ENCODE measurements at regions not wholly inside any gene's neighbourhood (a gene's known extent, or its start where the extent isn't known, plus 50 kb on each side); places are given as distances from the start of the nearest gene placed in this dataset.

DNA sequence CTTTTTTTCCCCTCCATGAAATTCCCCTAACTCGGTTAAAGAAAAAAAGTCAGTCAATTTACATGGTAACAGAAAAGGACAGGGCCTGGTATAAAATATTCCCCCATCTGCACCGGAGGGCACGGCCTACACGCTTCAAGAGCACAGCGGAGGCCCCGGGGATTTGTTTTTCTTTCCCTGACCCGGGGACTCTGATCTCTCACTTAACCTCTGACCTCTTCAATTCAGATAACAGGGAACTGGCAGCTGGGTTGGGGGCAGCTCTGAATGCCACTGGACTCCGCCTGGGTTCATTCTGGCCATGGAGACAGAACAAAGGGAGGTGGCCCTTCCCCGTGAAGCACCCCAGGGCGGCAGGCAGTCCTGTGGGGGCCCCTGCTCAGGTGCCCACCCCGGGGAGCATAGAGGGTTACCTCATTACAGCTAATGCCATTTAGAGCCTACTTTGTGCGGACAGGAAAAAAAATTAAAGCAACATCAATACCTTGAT, 257.5 kb downstream of the SHQ1 start:
- no peak for DNase-seq

DNA sequence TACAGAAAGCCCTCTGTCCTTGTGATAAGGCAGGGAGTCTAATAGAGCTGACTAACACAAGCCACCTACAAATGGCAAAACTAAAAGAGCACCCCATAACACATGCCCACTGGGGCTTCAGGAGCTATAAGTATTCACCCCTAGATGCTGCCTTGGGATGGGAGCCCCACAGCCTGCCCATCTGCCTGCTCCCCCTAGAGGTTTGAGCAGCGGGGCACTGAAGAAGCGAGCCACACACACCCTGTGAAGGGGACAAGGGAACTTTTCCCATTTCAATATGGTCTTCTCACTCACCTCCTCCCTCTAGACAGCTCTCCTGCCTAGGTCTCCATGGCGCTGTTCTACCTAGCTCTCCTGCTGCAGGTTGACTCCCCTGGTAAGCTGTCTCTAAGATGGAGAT, 261.0 kb downstream of the SHQ1 start:
- no peak for DNase-seq

GRCh38 chr3:72586694-72587093, 261.6 kb downstream of the SHQ1 start:
- DNase-seq: no peak

DNA sequence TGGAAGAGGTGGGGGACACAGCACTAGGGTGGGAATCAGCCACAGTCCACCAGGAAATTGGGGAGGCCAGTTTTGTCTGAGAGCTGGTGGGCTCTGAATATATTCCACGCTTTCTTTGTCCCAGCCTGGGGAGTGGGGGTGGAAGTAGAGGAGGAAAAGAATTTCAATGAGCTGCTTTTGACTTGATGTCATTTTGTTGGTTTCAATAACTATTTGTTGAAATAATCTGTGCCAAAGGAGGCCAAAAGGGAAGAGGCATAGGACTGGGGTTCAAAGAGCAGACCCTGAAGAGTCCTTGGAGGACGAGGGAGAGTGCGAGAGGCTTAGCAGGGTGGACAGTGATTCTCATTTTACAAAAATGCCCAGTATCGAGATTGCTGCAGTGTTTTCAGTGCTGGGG, 262.3 kb downstream of the SHQ1 start:
- DNase-seq: no peak

DNA sequence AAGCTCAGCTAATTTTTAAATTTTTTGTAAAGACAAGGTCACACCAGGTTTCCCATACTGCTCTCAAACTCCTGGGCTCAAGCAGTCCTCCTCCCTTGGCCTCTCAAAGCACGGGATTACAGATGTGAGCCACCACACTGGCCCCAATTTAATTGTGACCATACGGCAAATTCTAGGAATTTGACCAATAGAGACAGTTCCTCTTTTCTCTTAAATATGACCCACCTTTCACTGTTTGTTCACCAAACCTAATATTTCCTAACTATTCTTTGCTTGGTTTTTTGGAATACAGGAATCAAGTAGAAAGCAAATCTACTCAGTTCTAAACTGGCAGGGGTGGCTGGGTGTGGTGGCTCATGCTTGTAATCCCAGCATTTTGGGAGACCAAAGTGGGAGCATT, 264.0 kb downstream of the SHQ1 start:
- no peak for DNase-seq

DNA sequence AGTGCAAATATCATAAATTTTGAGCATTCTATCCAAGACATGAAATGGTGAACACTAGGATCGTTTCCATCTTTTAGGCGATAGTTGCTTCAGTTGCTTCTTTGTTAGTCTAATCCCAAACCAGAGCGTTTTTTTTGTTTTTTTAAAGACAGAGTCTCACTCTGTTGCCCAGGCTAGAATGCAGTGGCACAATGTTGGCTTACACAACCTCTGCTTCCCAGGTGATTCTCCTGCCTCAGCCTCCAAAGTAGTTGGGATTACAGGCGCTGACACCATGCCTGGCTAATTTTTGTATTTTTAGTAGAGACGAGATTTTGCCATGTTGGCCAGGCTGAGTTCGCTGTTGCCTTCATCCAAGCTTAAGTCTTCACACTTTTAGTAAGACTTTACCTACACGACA, 265.3 kb downstream of the SHQ1 start:
- no peak for DNase-seq

DNA sequence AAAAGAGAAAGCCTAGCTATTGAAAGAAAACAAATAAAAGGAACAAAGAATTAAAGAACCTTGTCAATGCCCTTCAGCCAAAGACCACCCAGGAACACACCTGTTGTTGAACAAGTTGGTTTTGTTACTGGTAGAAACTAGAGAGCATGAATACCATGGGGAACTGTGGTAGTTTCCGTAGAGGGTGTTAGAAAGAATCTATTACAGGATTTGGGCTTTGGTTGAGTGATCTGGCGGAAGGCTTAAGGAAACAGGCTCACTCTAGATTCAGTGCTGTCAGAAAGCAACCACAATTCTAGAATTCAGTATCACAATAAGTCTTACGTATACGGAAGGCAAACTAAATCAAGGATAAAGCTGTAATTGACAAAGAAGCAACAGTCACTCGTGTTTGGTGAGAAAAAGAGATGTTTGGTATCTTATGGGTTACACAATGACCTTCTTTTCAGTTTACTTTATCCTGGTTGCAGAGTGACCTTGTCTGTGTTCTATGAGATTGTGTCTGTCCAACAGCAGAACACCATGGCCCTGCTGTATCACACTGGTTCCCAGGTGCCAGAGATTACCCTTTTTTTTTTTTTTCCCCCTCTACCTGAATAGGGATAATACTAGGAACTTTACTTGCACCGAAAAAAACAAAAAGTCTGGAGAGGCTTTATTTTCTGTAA, 265.9 kb downstream of the SHQ1 start:
- no peak for DNase-seq

DNA sequence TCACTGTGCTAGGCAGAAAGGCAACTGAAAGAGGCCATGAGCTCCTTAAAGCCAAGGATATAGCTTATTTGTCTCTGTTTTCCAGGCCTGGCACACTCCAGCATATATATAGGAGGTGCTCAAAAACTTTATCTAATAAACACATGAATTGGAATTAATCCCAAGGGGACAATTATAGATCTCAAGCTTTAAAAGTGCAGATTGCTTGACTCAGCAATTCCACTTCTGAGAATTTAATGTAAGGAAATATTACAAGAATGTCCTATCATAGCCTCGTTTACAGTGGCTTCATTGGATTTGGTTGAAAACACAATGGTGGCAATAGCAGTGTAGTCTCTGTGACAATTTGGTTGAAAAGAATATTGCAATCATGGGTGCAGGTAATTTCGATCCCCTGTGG, 267.3 kb downstream of the SHQ1 start:
- no peak for DNase-seq

- DNase-seq: no peak
Observed at GRCh38 chr3:72580246-72580756, 267.9 kb downstream of the SHQ1 start.

- no peak for DNase-seq
Observed at GRCh38 chr3:72579581-72580245, 268.5 kb downstream of the SHQ1 start.

- no peak for DNase-seq
Observed at GRCh38 chr3:72579191-72579580, 269.1 kb downstream of the SHQ1 start.

DNA sequence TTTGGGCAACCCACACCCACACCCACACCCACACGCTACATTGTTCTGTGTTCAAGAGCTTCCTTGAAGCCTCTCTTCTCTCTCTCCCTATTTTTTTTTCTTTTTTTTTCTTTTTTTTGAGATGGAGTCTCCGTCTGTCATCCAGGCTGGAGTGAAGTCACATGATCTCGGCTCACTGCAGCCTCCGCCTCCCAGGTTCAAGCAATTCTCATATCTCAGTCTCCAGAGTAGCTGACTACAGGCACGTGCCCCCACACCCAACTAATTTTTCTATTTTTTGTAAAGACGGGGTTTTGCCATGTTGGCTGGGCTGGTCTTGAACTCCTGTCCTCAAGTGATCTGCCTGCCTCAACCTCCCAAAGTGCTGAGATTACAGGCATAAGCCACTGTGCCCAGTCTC, 271.1 kb downstream of the SHQ1 start:
- no peak for DNase-seq

DNA sequence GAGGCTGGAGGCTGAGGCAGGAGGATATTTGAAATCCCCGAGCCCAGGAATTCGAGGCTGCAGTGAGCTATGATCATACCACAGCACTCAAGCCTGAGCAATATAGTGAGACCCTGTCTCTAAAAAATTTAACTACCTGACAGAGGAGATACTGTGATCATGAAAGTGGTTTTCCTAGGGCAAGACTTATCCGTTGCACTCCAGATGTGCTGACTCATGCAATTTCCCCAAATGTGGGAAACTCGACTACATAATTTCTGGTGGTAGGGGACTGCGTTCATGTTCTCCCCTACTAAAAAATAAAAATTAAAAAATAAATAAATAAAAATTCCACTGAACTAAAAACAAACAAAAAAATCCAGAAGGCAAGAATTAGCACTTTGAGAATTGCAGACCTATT, 271.7 kb downstream of the SHQ1 start:
- no peak for DNase-seq

DNA sequence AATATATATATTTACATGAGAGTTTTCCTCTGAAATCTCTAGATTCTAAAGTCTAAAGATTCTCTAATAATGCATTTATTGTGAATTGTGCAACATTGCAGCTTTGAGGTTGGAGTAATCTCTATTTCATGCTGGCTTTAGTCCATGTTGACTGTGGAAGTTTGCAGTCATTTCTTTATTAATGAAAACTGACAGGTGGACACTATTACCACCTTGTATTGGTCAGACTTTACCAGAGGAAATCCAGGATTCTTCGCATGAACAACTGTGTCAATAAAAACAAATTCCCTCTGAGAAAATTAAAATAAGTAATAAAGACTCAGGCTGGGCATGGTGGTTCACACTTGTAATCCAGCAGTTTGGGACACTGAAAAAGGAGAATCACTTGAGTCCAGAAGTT, 274.1 kb downstream of the SHQ1 start:
- DNase-seq: no peak

DNA sequence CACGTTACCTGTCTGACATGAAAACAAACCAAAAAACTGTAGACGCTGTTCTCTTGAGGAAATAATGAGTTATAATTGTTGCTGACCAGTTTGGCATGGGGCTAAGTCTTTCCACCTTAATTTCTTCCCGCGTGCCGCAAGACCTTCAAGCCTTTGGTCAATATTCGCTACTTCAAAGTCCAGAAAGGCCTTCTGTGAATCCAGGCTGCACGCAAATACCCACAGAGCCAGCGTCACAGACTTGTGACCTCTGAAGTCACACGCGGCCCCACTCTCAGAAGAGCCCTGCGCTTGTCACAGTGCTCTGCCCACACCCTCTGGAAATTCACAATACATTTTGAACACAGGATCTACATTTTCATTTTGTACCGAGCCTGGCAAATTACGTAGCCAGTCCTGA, 275.2 kb downstream of the SHQ1 start:
- DNase-seq: no peak

DNA sequence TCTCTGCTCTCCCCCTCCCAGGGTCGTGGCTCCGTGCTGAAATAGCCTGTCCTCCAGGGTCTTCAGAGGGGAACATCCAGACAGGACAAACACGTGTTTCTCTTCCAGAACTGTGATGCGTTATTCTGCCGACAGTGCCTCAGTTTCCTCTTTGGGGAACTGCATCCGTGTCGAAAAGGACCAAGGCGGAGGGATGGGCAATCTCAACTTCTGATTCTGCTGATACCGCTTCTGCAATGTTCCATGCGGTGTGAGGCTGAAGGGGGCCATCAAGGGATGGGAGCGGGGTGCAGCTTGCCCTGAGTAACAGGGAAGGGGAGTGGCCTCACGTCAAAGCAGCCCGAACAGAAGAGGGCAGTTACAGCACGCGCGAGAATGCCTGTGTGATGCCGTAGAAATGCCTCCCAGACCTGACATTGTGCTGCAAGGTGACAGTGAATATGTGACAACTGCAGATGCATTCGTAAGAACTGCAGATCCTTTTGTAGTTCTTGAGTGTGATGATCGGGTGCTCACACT, 275.7 kb downstream of the SHQ1 start:
- no peak for DNase-seq

- no peak for DNase-seq
Observed at GRCh38 chr3:72571638-72572114, 276.6 kb downstream of the SHQ1 start.

DNA sequence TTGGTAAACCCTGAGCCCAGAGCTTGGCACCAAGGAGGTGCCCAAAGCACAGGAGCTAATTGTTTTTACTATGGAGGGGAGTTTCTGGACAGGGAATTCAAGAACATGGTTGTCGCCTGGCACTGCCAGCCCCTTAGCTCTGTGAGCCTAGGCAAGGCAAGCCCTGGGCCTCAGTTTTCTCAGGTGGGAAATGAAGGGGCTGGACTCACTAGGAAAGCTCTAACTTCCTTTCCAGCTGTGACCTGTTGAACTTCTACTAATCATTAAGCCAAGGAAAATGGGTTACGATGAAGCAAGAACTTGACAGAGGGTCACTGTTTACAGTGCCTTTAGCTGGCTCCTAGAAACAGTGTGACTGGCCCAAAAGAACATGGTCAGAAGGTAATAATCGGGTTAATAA, 277.2 kb downstream of the SHQ1 start:
- no peak for DNase-seq

DNA sequence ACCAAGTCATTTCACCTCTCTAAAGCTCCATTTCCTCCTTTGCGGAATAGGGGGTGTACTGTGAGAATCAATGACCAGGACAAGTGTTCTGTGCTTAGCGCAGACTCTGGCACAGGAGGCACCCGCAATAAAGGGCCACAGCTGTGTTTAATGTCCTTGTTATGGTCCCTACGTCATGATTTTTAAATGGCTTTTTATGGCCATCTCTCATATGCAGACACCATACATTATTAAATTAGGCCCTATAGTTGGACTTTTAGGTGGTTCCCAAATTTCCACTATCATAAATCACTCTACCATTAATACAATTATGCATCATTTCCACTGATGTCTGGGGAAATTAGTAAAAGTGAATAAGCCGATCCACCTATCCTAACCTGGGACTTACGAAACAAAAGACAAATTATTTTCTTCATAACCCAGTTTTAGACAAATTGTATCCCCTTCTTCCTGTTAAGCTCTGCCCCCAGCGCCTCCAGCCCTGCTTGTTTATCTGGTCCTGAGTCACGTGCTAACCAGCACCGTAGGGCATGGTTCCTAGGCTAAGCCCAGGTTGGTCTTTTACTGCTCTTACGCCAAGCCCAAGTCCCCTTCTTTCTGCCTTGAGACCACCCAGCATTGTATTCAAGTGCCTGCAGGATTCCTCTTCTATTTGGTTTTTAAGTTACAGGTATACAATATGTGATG, 278.3 kb downstream of the SHQ1 start:
- no peak for DNase-seq

DNA sequence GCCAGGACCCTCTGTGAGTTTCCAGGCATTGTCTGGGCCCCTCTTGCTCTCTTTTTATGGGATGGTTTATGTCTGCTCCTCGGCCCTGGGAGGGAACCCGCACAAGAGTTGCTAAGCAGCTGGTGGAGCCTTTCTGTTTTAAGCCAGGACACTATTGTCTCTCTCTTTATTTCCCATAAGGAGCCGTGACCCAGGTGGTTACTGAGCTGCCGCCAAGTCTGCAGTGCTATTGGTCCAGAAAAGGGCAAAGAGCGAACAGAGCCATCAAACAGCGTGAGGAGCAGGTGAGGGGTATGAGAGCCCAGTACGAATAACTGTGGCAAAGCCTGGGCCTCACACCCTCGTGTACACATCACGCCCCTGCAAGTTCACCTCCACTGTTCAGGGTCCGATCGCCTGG, 280.2 kb downstream of the SHQ1 start:
- DNase-seq: no peak

DNA sequence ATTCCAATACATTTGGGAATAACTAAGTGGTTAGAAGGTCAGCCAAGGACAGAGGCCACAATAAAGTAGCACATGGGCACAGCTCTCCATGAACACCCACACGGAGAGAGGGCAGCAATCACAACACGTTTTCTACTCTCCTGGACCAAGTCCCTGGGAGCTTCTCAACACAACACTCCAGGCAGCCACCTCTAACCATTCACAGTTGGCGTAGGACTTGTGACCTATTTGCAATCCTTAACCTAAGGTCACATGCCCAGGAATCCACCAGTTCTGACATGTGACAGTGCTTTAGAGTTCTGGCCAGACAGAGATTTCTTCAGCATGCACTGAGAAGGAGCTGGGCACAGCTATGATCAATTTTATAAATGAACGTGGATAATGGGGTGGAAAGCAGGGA, 280.8 kb downstream of the SHQ1 start:
- no peak for DNase-seq

- DNase-seq: no peak
Observed at GRCh38 chr3:72565593-72565992, 282.7 kb downstream of the SHQ1 start.

- no peak for DNase-seq
Observed at GRCh38 chr3:72563690-72564370, 284.4 kb downstream of the SHQ1 start.
